GM19023 (cell line): ENCODE measurements at regions not wholly inside any gene's neighbourhood (a gene's known extent, or its start where the extent isn't known, plus 50 kb on each side); places are given as distances from the start of the nearest gene placed in this dataset.

Experiments
- ATAC-seq: cut with Tn5 transposase; IDR thresholded peaks from one replicate; pipeline ENCODE4 v1.9.1; 2021; ENCODE audit warnings: mild to moderate bottlenecking, moderate library complexity; ENCODE audit not compliant: unreplicated experiment

DNA sequence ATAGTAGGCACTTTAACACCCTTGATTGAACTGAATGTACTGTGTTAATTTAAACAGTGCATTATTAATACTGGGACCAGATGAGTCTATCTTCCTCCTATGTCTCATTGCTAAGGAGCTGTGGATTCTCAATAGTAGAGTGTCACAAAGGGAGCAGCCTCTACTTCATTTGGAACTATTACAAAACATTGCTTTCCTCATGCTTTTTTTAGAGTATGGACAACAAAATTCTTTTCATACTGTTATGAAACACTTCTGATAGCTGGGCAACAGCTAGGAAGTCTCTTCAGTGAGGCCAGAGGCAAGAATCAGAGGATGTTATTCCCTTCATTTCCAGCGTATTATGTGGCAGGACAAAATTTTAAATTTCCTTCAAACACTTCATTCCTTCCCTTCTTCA lies 160.8 kb downstream of the FBXO8 start:
- ATAC-seq, result no peak

DNA sequence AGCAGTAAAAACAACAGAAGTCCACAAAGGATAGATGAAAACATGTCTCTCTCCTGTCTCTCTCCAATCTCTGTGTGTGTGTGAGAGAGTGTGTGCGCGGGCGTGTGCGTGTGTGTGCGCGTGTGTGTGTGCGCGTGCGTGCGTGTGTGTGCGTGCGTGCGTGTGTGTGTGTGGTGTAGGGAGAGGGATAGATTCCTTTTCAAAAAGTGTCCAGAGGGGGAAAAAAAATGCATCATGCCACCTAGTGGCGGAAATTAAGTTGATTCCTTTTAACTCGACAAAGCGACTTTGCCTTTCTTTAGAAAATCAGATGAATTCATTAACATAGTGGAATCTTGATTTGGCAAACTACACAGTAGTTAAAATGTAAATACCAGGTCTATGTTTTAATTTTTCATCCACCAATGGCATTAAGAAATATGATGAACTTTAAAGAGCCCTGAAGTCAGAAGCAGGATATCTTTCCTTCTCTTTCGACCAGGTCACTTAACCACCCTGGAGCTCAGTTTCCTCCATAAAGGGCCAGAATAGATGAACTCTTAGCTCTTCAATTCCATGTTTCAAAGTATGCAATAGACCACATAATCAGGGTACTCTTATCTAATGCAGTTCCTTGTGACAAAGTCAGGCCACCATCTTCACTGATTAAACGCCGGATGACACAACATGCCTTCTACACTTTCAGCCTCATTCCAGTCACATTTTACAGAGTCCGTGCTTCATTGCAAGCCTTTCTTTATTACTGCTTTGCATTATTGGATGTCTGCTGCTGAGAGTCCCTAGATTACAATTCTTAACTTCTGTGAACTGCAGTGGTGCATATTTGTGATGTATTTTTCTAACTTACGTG lies 162.8 kb downstream of the FBXO8 start:
- no peak for ATAC-seq

DNA sequence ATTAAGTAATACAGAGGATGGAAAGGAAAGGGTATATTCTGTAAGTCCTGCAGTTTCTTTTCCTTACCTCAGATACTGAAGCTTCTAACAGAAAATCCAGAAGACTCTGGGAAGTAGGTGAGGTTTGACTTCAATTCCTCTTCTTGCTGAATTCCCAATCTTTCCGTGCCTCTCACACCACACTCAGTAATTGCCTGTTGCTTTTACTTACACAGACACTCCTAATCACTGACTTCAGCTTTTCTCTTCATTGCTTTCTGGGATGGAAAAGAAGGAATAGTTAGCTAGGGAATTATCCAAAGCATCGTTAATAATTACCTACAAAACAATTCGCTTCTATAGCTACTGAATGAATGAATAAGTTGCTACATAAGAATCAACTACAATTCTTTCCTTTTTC lies 163.6 kb downstream of the FBXO8 start:
- ATAC-seq, result no peak

DNA sequence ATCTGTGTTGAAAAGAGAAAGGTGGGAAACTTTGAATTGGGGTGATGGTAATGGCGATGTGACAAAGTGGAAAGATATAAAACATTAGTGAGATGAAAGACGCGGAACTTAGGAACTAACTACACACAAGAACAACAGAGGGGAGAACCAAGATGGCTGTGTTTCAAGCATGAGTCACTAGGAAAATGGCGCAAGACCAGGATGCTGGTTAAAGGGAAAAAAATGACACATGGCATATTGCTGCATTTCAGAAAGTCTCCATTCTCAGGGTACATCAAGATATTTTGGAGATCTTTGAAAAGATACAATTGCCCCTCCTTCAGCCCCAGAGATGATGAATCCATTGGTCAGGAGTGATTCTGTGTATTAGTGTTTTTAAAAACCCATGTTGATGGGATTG lies 164.4 kb downstream of the FBXO8 start:
- ATAC-seq, result no peak

DNA sequence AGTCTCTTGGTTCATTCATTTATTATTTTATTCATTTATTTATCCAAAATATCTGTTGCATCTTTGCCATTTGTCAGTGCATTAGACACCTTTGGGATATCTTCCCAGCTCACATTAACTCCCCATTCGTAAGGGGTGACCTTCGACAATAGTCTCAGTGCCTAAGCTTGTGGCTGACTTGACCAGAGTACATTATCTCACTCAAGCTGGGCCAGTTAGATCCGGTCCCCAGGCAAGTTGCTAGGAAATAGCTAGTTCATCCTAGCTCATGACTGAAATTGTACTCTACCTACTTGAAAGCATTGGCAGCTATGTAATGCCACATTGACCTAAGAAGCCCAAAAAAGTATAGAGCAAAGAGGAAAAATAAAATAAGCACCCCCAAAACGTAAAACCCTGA lies 165.3 kb downstream of the FBXO8 start:
- ATAC-seq, result no peak

DNA sequence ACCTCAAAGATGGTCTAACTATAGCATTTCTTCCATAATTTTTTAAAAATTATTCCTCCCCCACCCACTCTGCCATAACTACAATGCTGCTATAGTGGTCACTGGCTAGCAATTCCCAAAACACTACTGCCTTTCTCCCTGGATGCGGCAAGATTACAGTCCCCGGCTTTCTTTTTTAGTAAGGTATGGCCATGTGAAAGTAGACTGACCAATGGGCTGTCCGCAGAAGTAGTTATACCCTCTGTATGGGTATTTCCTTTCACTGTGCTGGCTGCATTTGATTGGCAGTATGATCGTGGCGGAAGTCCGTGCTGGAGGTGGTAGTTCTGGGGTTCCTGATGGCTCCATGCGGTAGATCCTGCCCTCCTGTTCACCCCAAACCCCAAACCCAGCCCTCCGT lies 166.0 kb downstream of the FBXO8 start:
- no peak for ATAC-seq

DNA sequence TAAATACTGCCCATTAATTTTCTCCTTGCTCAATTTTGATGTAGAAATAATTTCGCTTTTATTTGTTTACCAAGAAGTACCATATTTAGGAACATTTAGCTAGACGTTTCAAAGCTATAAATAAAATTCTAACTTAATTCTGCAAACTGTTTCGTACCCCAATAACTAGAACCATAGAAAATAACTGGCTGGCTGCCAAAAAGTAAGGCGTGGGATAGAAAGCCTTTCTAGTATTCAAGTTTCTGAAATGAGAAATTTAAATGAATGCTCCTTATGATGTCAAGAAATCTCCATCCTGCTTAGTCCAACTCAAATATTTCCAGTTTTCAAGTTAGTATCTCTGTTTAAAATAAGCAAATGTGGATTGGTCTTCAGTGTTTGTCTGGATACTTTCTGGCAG lies 167.4 kb downstream of the FBXO8 start:
- ATAC-seq, result no peak

DNA sequence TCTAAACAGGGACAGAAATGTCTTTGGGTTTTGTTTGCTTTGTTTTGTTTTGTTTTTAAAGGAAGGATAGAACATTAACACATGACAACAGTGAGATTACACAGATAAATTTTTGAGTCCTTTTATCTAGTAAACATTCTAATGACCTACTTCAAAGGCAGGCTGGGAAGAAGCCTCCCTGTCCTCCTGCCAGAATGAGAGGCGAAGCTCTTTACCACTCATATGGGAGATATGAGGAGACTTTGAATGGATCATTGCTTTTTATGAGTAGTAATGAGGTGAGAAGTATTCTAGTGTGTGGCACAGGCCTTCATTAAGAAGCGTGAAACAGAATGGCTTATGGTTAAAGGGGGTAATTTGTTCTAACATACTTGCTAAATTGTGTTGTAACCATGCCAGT lies 172.0 kb downstream of the FBXO8 start:
- ATAC-seq, result no peak

DNA sequence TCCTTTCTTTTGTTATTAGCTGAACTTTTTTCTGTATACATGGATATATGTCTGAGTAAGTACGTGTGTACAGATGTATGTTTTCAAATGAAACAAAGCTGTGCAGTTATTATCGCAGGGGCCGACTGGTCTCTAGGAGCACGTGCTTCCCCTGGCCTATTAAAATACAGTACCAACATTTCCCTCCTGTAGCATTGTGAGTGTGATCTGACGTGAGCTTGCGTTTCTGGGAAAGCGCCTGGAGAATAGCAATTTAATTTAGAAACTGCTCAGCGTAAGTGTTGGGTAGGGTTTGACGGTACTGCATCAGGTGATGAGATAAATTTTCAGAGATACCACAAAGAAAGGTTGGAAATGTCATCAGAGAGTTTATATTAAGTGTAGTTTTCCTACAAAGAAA lies 173.3 kb downstream of the FBXO8 start:
- ATAC-seq, result no peak

DNA sequence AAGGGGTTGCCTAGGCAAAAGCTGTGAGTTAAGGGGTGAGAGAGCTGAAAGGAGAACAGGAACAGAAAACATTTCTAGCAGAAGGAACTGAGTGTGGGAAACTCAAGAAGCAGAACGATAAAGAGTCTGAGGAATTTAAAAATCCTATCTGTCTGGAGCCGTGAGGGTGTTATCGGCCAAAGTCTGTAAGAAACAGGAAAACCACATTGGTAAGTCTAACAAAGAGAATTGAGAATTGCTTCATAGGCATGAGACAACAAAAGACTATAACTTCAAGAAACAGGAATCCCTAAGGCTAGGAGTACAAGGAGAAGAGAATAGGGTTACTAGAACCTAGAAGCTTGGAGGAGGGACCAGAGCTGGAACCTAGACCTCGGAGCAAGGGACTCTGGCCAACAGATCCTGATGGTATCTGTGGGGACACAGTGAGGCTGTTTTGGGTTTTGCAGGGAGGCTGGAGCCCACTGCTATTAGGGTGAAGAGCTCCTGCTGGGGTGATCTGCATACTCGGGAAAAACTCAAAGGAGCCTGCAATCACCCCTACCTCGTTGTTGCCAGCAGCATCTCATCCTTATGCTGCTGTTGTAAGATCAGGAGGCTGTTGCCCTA lies 175.6 kb downstream of the FBXO8 start:
- no peak for ATAC-seq

DNA sequence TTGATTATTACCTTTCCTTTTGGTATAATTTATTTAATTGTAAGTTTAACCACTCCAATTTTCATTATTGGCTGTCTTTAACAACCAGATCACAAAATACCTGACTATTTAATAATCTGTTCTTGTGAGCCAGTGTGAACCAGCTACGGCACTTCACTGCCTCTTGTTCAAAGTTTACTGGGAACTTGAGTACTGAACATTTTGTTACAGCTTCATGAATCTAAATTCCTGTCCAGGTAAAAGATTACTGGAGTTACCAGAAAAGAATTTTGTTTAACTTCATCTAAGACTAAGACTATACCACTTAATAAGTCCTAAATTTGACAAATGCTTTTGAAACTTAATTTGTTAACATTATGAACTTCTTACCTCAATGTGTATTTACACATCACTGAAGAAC lies 178.3 kb downstream of the FBXO8 start:
- no peak for ATAC-seq

DNA sequence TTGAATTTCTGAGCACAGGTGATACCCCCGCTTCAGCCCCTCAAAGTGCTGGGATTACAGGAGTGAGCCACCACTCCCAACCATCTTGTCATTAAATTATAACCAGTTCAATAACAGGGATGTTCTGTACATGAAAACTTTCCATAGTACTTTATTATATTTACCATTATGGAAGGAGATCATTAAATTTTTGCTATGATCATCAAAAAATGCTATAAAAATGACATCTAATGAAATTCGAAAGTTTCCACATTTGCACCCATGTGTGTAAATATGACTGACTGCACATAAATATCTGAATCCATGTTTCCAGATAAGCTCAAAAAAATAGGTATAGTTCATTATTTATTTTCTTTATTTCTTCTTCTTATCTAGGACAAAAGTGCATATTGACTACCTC lies 182.6 kb downstream of the FBXO8 start:
- no peak for ATAC-seq

DNA sequence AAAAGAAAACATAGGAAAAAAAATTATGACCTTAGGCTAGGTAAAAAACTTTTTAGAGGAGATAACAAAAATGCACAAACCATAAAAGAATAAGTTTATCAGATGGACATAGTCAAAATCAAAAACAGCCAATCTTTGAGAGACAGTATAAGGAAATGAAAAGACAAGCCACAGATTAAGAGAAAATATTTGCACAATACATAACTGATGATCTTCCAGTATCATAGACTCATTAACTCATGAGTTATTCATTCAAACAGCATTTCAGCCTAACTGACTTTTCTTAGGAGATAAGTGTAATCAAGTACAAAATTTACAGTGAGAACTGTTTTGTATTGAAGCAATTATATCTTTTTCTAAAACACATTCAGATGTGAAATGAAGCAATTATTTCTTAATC lies 183.8 kb downstream of the FBXO8 start:
- no peak for ATAC-seq

DNA sequence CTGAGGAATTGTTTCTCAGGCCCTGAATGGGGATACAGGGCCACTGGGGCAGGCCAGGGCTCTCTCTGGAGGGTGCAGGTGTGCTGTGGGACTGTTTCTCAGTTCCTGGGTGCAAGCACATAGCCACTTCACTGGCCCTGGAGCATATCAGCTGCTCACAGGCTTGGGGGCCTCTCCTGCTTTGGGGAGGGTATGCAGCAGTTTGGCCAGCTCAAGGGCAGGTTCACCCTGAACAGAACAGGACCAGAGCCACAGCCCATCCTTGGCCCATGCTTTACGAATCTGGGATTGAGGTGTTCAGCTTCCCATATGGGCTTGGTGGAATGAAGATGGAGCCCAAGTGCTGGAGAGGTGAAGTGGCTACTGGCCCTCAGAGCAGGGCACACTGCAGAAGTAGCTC lies 186.5 kb downstream of the FBXO8 start:
- no peak for ATAC-seq

DNA sequence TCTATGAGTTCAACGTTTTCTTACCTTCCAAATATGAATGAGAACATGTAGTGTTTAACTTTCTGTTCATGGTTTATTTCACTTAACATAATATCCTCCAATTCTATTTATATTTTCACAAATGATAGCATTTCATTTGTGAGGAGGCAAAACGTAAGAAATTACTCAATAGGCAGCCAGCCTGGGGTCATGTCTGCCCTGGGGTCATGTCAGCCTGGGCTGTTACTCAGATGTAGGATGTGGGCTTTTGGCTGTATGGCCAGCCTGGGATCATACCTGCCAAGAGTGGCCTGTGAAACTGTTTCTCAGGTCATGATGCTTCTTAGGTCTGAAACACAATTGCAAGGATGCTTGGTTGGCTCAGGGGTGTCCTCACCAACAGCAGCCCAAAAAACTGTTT lies 187.0 kb downstream of the FBXO8 start:
- no peak for ATAC-seq

DNA sequence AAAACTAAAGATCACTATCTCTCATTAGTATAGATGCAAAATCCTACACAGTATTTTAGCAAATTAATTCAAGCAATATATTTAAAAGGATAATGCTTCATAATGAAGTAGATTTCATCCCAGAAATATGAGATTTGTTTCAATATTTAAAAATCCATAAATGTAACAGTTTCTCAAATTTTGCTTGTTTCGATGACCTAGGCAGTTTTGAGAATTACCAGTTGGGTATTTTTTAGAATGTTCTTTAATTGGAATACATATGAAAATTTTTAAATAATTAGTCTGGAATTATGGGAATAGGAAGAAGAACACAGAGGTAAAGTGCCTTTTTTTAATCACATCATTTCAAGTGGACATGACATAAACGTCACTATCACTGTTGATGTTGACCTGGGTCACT lies 192.3 kb downstream of the FBXO8 start:
- ATAC-seq, result no peak

DNA sequence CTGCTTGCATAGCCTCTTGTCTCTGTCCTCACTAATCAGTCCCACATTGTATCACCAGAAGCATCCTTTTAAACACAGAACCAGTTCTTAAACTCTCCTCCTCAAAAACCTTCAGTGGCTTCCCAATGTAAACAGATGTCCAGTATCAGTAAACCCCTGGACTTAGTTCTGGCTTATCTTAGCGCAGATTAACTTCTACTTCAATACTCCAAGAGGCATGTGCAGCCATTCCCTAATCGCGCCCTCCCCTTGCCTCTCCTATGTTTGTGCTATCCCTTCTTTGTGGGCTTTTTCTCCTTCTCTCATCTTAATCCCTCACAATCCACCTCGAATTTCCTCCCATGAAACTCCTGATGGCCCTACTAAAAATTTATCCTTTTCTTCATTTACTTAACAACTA lies 193.8 kb downstream of the FBXO8 start:
- ATAC-seq, result no peak

DNA sequence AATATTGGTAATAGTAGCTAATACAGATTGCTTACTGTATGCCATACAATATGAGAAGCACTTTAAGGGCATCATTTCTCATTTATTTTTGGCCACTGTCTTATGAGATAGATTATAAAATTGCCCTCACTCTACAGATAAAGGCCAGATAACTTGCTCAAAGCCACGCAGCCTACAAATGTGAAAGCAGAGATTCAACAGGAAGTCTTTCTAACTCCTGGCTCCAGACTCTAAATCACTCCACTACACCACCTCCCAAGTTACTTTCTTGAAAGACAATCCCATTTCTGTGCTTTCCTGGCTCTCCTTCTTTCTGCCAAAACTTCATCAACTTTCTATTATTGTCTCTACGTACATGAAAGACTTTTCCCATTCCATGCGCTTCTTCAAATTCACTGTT lies 194.7 kb downstream of the FBXO8 start:
- no peak for ATAC-seq

DNA sequence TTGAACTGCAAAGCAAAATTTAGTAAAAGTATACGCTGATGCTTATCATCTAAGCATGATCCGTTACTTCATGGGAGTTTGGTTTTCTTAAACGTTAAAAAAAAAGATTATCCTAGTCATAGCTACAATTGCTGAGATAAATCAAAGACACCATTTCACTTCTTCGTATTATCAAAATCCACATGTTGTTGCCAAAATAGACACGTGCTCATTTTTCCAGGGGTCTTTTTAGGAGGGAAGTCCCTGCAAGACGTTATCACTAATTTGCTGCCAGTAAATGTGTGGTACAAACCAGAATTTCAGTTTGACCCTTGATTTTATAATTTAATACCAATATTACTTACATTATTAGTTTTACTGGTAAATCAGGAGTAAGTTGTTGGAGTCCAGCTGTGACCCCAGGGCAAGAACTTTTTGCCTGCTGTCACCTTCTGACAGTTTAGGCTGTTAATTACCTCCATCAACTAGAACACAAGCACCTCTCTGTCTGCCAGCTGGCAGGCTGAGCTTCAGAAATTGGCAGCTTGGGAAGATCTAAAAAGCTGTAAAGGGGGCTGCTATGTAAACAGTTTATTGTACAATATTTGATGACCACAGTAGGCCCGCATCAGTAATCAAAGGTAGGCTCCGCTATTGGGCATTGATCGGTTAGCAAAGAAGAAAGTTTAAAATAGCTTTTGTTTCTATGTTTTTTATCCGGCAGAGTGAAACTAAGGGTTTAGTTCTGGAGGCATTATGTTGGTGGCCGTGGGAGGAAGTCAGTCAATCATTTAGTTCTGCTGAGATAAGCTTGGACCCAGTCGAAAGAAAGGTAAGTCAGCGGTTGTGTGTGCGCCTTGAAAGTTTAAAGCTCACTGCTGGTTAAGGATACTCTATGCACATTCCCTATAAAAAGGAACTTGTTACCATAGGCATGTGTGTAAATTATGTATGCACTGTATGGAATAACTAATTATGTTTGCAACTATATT lies 196.4 kb downstream of the FBXO8 start:
- ATAC-seq, result no peak

DNA sequence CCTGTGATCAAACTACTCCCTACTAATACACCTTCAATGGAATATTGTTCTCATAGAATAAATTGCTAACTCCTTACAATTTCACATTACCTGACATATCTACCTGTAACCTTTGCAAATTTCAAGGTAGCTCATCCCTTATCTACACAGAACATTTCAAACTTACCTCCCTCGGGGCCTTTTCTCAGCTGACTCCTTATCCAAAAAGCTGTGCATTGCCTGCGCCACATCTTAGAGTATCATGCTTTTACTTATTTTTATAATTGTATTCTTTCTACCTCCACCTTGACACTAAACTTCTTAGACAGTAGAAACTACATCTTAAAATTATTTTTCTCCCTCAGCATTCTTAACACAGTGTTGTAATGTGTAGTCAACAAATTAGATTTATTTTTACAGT lies 198.5 kb downstream of the FBXO8 start:
- ATAC-seq, result no peak

DNA sequence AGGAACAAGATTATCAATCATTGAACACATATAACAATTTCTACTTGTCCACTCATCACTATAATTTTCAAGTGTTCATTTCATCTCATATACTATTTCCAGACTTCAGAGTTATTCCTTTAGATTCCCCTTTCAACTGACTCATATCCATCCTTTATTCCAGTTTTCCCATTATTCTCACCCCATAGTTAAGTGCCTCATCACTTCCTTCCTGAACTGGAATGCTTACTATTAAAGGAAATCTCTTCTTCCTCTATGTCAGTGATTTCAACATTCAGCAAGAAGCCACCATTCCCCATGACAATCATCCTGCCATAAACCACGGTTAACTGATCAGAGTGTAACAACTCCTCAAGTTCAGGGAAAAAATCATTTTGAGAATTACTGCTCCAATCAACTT lies 198.9 kb downstream of the FBXO8 start:
- ATAC-seq, result no peak

DNA sequence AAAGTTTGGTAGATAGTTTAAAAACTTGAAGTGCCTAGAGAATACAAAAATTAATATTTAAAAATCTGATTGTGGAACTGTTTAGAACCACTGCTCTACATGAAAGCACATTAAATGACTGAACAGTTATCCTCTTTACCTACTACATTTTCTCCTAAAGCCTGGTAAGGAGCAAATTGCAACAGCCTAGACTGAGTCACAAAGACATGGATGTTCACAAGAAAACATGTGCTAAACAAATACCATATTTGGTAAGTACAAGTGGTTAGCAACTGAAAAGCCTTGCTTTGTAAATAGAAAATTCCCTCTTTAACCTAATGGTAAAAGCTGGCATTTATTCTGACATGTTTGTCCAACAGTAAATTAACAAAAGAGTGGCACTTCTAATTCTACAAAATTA lies 203.1 kb downstream of the FBXO8 start:
- no peak for ATAC-seq
